A204.1 (cell line): ENCODE measurements at regions not wholly inside any gene's neighbourhood (a gene's known extent, or its start where the extent isn't known, plus 50 kb on each side); places are given as distances from the start of the nearest gene placed in this dataset.

Experiments
- FAIRE-seq: peaks from 2 replicates; lab custom pipeline; 2012; peaks lifted over from hg19 to GRCh38; lab: Jason Lieb, UNC

DNA sequence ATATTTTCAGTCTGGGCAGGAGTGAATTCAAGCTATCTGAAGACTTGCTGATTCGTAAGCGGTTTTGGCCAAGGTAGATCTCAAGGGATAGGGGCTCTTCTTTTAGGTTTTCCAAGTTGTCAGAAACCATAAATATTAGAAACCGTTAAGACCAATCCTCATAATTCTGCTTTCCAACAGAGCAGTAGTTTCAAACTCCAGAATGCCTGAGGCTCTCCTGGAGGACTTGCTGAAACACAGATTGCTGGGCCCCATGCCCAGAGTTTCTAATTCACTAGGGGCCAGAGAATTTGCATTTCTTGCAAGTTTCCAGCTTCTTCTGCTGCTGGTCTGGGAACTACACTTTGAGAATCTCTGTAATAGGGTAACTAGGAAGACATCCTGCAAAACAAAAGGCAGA lies 1855.7 kb upstream of the CELF4 start:
- FAIRE-seq: no peak

DNA sequence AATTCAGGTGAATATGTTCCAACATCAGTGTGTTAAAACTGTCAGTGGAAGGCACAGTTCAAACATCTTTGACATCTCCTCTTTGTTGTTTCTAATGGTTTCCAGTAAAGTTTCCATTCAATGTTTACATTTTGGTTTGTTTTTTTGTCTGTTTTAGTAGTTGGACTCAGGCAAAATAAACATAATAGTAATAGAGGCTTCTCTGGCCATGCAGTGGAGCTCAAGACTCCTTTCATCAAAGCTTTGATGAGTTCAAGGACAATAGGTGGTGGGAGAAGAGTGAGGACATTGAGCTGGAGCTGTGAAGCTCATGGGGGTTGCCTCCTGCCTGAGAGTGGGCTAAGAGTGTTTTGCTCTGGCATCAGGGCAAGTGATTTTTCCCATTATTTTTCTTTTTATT lies 1853.7 kb upstream of the CELF4 start:
- no peak for FAIRE-seq

DNA sequence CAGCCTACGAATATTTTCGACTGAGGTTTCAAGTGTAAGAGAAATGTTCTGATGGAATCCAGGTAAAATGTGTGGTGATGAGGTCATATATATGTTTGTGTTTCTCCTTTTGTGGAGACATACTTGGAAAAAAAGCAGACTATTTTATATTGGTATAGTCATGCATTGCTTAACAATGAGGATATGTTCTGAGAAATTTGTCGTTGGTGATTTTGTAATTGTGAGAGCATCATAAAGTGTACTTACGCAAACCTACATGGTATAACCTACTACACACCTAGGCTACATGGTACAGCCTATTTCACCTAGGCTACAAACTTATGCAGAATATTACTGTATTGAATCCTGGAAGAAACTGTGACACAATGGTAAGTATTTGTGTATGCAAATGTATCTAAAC lies 1849.9 kb upstream of the CELF4 start:
- no peak for FAIRE-seq

DNA sequence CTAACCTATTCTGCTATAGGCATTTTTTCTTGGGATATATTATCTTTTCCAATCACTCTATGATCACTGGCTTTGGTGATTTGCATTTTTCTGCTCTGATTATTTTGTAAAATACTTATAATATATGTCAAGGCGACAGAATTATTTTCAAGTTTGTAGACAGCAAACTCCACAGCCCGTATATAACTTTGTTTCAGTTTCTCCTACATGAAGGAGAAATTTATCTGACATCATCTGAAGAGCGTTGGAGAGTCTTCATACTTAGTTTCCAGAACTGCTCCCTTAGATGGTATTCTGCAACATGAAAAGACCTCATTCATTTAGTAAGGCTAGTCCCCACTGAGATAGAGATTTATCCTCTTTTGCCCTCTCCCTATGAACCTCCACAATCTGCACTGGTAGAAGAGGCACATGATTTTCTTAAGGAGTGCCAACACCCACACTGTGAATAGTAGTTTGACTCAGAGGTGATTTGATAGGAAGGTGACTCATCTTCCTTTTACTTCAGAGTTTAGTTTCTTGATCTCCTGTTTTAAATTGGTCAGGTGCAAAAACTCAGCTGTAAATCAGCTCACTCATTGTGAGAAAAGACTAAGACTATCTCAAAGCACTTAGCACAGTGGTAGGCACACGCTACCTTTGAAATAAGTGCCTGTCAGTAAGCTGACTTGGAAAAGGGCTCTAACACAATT lies 1848.6 kb upstream of the CELF4 start:
- no peak for FAIRE-seq

DNA sequence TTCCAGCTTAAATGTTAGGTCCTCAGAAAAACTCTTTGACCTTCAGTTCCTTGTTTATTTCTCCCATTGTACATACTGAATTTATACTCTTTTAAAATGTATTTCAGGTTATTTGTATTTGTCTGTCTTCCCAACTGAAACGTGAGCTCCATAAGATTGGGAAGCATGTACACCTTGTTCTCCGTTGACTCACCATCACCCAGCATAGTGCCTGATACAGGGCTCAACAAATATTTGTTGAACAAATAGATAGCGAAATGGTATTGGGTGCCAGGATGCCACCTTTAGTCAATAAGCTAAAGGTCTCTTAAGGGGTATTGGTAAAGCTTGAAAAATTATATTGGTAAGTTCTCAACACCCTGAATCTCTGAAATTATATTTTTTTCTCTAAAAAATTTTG lies 1841.3 kb upstream of the CELF4 start:
- no peak for FAIRE-seq

DNA sequence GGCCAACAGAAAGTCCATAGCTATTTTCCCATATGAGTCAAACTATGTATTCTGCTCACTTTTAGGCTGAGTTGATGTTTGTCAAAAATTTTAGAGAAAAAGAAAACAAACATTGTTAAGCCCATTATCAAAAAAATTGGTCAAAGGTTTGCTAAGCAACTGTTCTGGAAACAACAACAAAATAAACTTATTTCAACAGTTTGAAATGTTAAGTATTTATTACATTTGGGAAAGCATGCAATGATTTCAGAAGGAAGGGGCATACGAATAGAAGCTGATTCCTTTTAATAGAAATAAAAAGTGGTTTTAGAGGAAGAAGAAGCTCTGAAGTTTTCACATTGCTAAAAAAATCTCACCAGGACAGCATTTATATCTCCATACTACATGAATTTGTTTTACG lies 1837.5 kb upstream of the CELF4 start:
- FAIRE-seq: no peak

DNA sequence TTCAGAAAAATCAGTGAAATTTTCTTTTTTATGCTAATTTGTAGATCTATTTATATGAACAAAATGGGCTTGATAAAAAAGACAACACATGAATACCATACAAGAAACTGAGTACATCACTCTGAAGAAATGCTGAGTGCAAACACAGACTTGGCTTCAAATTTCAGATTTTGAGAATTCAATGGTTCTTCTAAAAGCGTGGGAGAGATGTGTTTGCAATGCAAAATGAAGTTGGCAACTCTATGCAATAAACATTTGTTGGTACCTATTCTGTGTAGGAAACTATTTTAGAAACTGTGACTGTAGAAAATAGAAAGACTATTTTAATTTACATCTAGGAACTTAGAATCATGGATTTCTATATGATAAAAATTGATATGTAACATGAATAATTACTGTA lies 1834.1 kb upstream of the CELF4 start:
- no peak for FAIRE-seq

DNA sequence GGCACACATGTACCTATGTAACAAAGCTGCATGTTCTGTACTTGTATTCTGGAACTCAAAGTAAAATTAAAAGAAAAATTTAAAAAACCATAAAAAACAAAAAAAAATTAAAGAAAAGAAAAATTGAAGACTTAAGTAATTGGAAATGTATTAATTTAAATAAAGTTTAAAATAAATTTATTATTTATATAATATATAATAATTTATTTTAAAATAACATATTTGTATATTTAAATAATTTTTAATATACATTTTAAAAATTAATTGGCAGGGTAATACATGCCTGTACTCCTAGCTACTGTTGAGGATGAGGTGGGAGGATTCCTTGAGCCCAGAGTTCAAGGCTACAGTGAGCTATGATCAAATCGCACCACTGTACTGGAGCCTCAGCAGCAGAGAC lies 1830.6 kb upstream of the CELF4 start:
- peak; percentile 93 for FAIRE-seq

DNA sequence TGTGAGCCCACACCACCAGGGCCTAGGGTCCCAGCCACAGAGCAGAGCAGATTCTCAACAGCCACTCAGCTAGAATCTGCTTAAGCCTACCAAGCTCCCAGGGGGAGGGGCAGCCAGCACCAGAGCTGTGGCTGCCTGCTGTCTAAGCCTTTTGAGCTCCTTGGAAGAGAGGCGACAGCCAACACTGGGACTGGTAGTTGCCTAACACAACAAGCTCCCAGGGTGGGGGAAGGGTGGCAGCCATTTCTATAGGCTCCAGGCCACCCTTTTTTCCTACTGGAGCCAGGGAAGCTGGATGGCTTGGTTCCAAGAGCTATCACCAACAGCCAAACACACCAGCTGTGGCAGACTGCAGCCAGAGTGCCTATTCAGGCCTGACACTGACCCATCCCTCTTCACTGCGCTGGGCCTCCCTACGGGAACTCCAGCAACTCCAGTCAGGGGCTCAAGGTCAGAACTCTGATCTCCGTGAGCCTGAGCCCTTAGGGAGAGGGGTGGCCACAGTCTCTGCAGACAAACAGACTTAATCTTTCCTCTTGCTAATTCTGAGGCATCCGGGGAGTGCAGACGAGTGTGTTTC lies 1824.3 kb upstream of the CELF4 start:
- FAIRE-seq: no peak

DNA sequence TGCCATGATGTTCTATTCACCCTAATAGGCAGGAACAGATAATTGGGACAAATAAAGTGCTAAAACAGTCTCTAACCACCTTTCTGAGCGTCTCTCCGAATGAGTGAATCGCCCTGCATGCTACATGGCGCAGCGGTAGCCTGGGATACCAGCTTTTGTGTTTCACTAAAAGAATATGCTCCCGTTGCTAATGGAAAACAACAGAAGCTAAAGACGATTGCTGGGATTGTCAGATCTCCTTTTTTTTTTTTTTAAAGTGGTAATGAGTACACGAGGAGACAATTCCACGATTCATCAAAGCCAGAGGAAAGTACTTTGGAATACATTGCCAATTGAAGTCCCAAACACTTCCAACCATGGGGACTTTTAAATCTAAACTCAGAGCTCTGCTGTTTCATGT lies 1815.3 kb upstream of the CELF4 start:
- no peak for FAIRE-seq

DNA sequence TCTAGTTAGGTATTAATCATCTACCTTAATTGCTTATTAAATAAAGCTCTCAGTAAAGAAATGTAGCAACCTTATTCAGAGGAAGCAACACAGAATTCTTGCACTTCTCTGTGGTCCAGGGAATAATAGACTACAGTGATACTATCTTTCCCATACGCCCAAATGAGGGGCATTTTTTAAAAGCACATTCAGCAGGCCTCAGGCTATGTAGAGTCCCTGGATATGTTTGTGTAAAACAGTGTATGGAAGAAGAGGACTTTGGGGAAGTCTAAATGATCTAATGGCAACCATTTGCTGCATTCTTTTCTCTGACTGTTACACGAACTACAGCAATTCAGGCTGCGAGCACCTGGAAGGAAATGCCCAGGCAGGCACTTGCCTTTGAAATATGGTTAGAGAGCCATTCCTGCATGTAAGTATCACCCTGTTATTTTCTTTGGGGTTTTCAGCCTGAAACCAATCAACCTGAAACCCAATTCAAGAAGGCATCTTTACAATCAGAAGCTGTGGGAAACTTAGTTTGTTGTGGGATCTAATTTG lies 1814.7 kb upstream of the CELF4 start:
- no peak for FAIRE-seq

DNA sequence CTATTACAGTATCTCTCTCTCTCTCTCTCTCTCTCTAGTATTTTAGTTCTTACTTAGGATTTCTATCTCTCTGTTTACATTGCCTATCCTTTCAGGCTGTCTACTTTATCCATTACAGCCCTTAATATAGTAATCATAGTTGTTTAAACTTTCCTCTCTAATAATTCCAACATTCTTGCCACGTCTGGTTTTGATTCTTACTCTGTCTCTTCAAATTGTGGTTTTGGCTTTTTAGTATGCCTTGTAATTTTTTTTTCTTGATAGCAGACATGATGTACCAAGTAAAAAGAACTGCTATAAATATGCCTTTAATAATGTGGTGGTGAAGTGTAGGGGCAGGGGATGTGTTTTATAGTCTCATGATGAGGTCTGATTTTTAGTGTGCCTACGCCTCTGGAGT lies 1809.5 kb upstream of the CELF4 start:
- FAIRE-seq: no peak

DNA sequence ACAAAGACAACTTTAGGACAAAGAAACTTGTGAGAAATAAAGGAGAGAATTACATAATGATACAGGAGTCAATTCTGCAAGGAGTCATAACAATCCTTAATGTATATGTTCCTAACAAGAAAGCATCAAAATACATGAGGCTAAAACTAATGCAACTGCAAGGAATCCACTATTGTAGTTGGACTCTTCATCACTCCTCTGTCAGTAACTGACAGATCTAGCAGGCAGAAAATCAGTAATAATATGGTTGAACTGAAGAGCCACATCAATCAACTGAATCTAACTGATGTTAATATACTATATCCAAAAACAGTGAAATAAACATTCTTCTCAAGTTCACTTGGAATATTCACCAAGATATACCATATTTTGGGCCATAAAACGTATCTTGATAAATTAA lies 1806.4 kb upstream of the CELF4 start:
- no peak for FAIRE-seq

DNA sequence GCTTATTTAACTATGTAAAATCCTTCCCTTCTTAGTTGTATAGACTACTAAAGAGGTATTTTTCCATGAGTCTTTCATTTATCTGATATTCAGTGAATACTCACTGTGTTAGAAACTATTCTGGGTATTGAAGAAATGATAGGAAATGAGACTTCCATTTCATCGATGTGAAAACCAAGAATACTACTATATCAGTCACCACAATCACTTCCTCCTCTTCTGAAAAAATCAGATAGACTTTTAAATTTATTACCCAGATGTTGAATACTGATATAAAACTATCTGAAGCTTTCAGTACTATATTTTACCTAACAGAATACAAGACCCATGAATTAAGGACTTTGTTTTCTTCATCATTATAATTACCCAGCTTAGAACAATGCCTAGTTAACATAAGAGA lies 1801.1 kb upstream of the CELF4 start:
- no peak for FAIRE-seq

DNA sequence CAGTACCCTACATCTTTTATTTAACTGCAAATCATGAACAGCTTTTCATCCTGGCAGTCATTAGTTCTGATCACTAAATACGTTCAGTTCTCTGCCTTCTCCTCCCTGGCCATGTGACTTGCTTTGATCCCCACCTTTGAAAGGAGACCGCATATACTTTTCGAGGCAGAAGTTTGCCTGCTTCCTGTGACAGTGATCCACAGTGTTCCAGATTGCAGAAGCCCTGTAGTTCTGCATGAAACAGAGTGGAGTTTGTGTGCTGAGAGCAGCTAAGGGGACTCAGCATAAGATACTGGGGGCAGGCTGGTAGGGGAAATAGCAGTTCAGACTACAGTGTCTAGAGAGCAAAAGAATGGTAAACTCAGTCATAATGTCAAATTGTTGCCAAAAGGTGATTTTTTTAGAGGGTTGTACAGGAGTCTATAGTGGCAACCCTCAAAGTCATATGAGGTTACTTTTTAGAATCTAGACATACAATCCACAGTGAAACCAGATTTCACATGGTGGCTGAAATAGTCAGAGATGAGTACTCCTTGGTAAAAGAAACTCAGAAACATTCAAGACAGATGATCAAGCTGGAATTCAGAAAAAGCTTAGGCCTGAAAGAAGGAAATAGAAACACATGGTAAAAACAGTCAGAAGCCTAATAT lies 1800.4 kb upstream of the CELF4 start:
- no peak for FAIRE-seq

DNA sequence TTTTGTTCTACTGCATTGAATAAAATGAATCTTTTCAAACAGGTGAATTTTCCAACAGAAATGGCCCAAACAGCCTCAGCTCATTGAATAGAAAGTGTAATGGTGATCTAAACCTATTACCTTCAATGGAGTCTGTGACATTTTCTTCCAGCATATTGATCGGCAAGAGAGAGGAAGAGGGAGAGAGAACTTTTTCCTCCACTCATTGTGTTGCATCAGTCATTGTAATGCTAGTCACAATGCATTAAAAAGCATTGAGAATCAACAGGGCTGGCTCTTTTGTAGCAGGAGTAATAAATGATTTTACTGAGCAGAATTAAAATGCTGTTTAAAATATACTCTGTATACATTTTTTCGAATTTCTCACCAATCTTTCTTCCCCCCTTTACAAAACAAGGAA lies 1794.5 kb upstream of the CELF4 start:
- FAIRE-seq: no peak

DNA sequence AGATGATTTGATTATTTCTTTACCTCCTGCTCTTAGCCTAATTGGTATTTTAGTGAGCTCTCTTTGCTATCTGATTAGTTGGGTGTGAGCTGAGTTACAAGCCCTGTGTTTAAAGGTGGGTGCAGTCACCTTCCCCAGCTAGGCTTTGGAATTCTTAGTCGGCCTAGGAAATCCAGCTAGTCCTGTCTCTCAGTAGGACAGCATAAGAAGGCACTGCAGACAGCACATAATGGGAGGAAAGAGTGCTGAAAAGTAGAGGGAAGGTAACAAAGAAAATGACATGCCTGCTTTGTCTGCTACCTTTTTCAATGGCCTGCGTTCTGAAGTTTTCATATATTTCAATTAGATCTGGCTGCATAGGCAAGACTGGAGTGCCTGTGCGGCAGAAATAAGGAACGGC lies 1794.0 kb upstream of the CELF4 start:
- FAIRE-seq: no peak

DNA sequence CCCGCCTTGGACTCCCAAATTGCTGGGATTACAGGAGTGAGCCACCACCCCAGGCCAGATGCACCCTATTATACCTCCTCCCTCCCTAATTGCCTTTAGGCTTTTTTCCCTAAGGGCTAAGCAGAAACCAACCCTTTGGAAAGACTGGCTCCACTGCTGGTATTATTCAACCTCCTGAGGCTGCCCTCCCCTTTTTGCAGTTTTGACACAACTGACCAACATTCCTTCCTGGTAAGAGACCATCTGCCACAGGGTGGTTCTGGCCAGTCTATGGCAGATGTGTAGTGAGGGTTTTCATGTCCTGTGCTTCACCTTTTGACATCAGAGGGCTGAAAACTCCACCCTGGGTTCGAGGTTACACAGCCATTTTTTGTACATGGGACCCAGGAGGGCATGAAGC lies 1785.3 kb upstream of the CELF4 start:
- no peak for FAIRE-seq

DNA sequence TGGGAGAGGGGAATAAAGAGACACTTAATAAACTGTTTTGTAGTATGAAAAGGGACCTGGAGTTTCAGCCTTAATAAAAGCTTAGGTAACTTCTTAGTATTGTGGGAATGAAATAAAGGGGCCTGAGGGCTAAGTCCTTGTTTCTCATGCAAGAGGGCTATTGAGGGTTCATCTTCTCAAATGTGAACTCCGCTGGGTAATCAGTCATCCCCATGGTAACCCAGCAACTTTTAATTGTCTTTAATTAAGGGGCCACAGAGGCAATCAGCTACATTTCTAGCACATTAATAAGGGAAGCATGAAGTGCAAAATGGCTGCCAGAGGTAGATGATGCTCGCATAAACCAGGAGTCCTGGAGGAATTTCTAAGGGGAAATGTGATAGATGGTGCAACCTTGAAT lies 1784.2 kb upstream of the CELF4 start:
- FAIRE-seq: no peak

DNA sequence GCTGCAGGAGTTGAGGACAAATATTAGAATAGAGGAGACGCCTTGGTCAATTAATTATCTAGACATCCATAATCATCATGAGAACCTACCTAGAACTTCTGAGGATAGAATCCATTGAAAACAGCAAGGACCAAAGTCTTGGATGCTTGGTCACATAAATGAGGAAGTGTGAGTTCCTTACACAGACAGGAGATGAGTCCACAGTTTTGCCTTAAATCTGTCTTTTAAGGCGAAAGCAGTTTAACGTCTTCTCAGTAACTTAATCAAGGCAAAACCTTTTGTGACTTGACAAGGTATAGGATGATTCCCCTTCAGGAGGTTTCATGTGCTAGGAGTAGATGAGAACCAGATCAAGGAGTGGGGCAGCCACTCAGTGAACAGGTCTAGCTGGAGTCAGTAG lies 1783.2 kb upstream of the CELF4 start:
- FAIRE-seq: no peak

DNA sequence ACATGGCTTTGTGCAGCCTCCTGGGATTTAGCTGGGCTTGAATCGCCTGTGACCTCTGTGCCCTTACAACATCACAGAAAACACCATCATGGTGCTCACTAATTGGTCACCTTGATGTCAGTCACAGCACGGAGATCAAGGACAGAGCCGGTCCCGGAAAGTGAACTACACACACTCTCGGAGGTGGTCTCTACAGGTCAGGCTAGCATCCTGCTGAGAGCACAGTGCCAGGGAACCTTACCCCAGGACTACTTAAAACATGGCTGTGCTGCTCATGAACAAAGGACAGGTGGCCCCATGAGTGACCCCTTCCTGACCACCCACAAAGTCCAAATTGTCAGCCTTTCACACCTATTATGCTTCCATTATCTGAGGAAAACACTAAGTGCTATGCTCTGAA lies 1782.1 kb upstream of the CELF4 start:
- no peak for FAIRE-seq

DNA sequence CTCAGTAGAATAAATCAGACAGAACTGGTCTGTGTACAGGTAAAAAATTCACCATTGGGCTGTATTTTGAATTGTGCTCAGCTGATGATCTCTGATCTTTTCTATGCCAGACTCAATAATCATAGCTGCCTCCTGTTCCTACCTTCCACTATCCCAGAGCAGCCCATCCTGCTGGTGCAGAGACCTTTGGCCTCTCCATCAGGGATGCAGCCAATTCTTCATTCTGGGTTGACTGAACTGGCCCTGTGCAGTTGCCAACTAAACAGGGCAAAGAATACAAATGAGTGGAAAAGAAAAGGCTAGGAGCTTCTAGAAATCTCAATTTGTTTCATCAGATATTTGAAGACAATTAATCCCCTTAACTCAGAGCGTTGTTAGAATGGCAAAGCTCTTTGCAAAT lies 1781.3 kb upstream of the CELF4 start:
- no peak for FAIRE-seq

DNA sequence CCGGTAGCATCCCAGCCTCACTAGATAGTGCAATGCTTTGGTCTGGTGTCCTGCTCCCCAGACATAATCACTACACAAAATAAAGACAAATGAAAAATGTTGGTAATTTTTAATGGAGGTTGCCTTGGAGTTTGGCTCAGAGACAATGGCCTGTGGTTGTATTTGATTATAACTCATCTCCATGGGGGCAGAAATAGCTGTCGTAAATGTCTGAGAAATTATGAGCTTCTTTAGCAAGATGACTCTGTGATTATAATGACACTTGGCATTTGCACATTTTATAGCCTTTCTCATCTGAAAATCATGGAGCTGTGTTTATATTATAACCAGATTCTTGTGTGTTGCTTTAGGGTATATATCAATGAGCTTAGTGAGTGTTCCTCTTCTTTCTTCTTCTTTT lies 1779.7 kb upstream of the CELF4 start:
- FAIRE-seq: no peak

DNA sequence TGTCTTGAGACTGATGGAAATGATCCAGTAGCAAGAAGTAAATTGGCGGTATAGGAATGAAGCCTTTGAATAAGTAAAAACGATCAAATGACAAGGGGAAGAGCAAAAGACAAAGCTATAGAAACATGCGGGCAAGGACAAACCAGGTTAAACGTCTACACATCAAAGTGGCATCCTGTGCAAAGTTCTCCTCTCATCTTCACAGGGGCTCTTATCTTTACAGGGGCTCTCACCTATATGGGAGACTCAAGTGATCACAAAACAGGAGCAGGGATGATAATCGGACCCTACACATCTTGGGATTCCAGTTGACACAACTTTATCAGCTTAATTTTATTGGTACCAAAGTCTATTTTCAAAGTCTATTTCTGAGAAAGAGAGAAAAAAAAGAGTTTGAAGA lies 1778.9 kb upstream of the CELF4 start:
- FAIRE-seq: no peak
